HepG2 (cell line): ENCODE measurements at regions not wholly inside any gene's neighbourhood (a gene's known extent, or its start where the extent isn't known, plus 50 kb on each side); places are given as distances from the start of the nearest gene placed in this dataset.

Source experiments
- ATAC-seq: fragments of 200-7000 bp; cut with Tn5 transposase; 3 replicates; pipeline ENCODE4 v1.9.1; 2020; ENCODE audit warnings: mild to moderate bottlenecking, moderate library complexity
- BruUV-seq: library from RNA; stranded (reverse); fragments of 400-500 nt; replicated peaks from 2 replicates; lab custom pipeline; 2021; lab: Mats Ljungman, UMichigan
- CTCF ChIA-PET: fragments of 300-600 bp; formaldehyde crosslinking; extraction: SDS; loops from one replicate; lab custom pipeline; 2021; ENCODE audit warnings: low total read pairs, inconsistent platforms, low intra/inter-chr PET ratio; lab: Yijun Ruan, JAX
- POLR2A ChIA-PET: fragments of 350-600 bp; sonication (Branson Sonifier 250); formaldehyde crosslinking; loops from one replicate; lab custom pipeline; 2020; ENCODE audit warnings: antibody characterized with exemption, inconsistent platforms; lab: Yijun Ruan, JAX
- DNase-seq: peaks from one replicate; pipeline ENCODE4 v3.0.0-alpha.2; 2015; ENCODE audit warnings: low spot score
- FAIRE-seq: peaks from 3 replicates; lab custom pipeline; 2011; peaks lifted over from hg19 to GRCh38; lab: Jason Lieb, UNC
- H2AFZ ChIP-seq: one replicate; pipeline ENCODE4 v1.6.1; 2011; ENCODE audit warnings: low read length, inconsistent platforms
- H3K27ac ChIP-seq: fragments of 300-600 bp; 3 replicates; pipeline ENCODE4 v1.8.0; 2011; ENCODE audit warnings: mixed run types, mild to moderate bottlenecking, mixed read lengths, low read length, inconsistent platforms; ENCODE audit not compliant: insufficient read depth; ENCODE audit errors: extremely low read length
- H3K27me3 ChIP-seq, 2 experiments: fragments of 200-600 bp in 1 of 2; 2 replicates in 1 of 2; 3 replicates in 1 of 2; pipeline versions ENCODE4 v1.6.0 to v1.8.0; 2011; ENCODE audit warnings: low read length in 2 of 2, mild to moderate bottlenecking in 2 of 2, moderate library complexity in 2 of 2, inconsistent platforms in 1 of 2; ENCODE audit not compliant: insufficient read depth in 2 of 2, control insufficient read depth in 1 of 2
- H3K36me3 ChIP-seq, 2 experiments: fragments of 200-600 bp in 1 of 2; replicated peaks in 1 of 2; 2 replicates in 1 of 2; 3 replicates in 1 of 2; pipeline versions ENCODE4 v1.5.1 to v1.8.0; 2011; ENCODE audit warnings: low read length in 2 of 2, inconsistent platforms in 1 of 2; ENCODE audit not compliant: insufficient read depth in 2 of 2, control insufficient read depth in 1 of 2
- H3K4me1 ChIP-seq: 2 replicates; pipeline ENCODE4 v1.5.1; 2012; ENCODE audit warnings: low read length, inconsistent platforms; ENCODE audit not compliant: insufficient read depth
- H3K4me2 ChIP-seq: 2 replicates; pipeline ENCODE4 v1.6.0; 2011; ENCODE audit warnings: low read depth, low read length, inconsistent platforms
- H3K4me3 ChIP-seq, 3 experiments: fragments of 200-600 bp in 1 of 3; sonication (generic), shearing (Covaris generic) in 1 of 3; replicated peaks in 1 of 3; 2 replicates each; pipeline ENCODE4 v1.5.1; 2011 to 2016; ENCODE audit warnings: low read length in 3 of 3, inconsistent platforms in 2 of 3, low read depth in 2 of 3, mild to moderate bottlenecking in 2 of 3, control low read depth in 1 of 3, mixed read lengths in 1 of 3; ENCODE audit not compliant: insufficient read depth in 1 of 3
- H3K79me2 ChIP-seq: one replicate; pipeline ENCODE4 v1.6.1; 2011; ENCODE audit warnings: low read length, inconsistent platforms; ENCODE audit not compliant: insufficient read depth
- H3K9ac ChIP-seq: 2 replicates; pipeline ENCODE4 v1.6.0; 2011; ENCODE audit warnings: mild to moderate bottlenecking, low read depth, low read length, inconsistent platforms; ENCODE audit not compliant: insufficient read depth
- H3K9me3 ChIP-seq: 2 replicates; pipeline ENCODE4 v1.5.1; 2012; ENCODE audit warnings: mild to moderate bottlenecking, low read length
- H4K20me1 ChIP-seq: 2 replicates; pipeline ENCODE4 v1.6.0; 2011; ENCODE audit warnings: inconsistent platforms, mild to moderate bottlenecking, low read length, moderate library complexity; ENCODE audit not compliant: insufficient read depth
- BCL6 ChIP-seq: IDR thresholded peaks from 2 replicates; pipeline ENCODE4 v1.6.1; 2016; ENCODE audit warnings: missing genetic modification reagents, missing compliant biosample characterization
- MATR3 ChIP-seq: sonication (generic); formaldehyde crosslinking; IDR thresholded peaks from 2 replicates; pipeline ENCODE4 v1.4.0; 2020; ENCODE audit warnings: missing genetic modification reagents
- POLR2A ChIP-seq, 2 experiments: IDR thresholded peaks; 2 replicates each; pipeline ENCODE4 v1.6.1; 2011; ENCODE audit warnings: low read depth in 2 of 2, low read length in 2 of 2, mild to moderate bottlenecking in 1 of 2, moderate library complexity in 1 of 2; ENCODE audit not compliant: insufficient read depth in 1 of 2
- RNF219 ChIP-seq: sonication (generic); formaldehyde crosslinking; IDR thresholded peaks from 2 replicates; pipeline ENCODE4 v1.5.0; 2020; ENCODE audit warnings: mild to moderate bottlenecking, missing genetic modification reagents
- WGBS: methylation state at CpG from one replicate; pipeline ENCODE4 v1.1.6; 2017; ENCODE audit warnings: low lambda C conversion rate; 5-methylcytosine and 5-hydroxymethylcytosine counted together
- in situ Hi-C: cut with HindIII; loops from 2 replicates; pipeline ENCODE4 v1.10.0; 2017; ENCODE audit warnings: low pct_unique_long_range_greater_than_20kb; ENCODE audit not compliant: extremely low pct_ligation_motif_present
- intact Hi-C: fragments of 100-400 bp; cut with micrococcal nuclease; formaldehyde crosslinking; loops from one replicate; pipeline ENCODE4 v1.10.0; 2022; ENCODE audit not compliant: unreplicated experiment
- TF ChIP-seq, protein P1 (sequence below): sonication (generic); formaldehyde crosslinking; IDR thresholded peaks from 2 replicates; pipeline ENCODE4 v1.4.0; 2020; ENCODE audit warnings: missing genetic modification reagents
- TF ChIP-seq, protein P2 (sequence below): sonication (generic); formaldehyde crosslinking; IDR thresholded peaks from 2 replicates; pipeline ENCODE4 v1.5.1; 2020; ENCODE audit warnings: mild to moderate bottlenecking, missing genetic modification reagents

GRCh38 chr15:37219211-37219701, 118.9 kb upstream of the MEIS2 start (continued):
- TF ChIP-seq, protein P1, sequence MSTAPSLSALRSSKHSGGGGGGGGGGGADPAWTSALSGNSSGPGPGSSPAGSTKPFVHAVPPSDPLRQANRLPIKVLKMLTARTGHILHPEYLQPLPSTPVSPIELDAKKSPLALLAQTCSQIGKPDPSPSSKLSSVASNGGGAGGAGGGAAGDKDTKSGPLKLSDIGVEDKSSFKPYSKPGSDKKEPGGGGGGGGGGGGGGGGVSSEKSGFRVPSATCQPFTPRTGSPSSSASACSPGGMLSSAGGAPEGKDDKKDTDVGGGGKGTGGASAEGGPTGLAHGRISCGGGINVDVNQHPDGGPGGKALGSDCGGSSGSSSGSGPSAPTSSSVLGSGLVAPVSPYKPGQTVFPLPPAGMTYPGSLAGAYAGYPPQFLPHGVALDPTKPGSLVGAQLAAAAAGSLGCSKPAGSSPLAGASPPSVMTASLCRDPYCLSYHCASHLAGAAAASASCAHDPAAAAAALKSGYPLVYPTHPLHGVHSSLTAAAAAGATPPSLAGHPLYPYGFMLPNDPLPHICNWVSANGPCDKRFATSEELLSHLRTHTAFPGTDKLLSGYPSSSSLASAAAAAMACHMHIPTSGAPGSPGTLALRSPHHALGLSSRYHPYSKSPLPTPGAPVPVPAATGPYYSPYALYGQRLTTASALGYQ (CRISPR knock-in tag): peak; percentile 68; the same call in 1 of the 2 replicates
- TF ChIP-seq MATR3 (CRISPR knock-in tag): no peak
- TF ChIP-seq, protein P2, sequence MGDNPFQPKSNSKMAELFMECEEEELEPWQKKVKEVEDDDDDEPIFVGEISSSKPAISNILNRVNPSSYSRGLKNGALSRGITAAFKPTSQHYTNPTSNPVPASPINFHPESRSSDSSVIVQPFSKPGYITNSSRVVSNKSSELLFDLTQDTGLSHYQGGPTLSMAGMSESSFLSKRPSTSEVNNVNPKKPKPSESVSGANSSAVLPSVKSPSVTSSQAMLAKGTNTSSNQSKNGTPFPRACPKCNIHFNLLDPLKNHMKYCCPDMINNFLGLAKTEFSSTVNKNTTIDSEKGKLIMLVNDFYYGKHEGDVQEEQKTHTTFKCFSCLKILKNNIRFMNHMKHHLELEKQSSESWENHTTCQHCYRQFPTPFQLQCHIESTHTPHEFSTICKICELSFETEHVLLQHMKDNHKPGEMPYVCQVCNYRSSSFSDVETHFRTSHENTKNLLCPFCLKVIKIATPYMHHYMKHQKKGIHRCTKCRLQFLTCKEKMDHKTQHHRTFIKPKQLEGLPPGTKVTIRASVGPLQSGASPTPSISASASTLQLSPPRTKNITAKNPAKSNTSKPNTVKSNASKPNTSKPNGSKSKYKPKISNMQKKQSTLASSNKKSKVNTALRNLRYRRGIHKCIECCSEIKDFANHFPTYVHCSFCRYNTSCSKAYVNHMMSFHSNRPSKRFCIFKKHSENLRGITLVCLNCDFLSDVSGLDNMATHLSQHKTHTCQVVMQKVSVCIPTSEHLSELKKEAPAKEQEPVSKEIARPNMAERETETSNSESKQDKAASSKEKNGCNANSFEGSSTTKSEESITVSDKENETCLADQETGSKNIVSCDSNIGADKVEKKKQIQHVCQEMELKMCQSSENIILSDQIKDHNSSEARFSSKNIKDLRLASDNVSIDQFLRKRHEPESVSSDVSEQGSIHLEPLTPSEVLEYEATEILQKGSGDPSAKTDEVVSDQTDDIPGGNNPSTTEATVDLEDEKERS (CRISPR knock-in tag): no peak
- TF ChIP-seq BCL6 (CRISPR knock-in tag): peak; percentile 55; the same call in 1 of the 2 replicates
- TF ChIP-seq, all 625 proteins: peak for 53

GRCh38 chr15:37220949-37221670, 120.8 kb upstream of the MEIS2 start:
- POLR2A ChIA-PET: no interaction called here
- DNase-seq: no peak
- Histone ChIP-seq H3K36me3 (no peaks in the 10 kb centered on the region), H3K79me2 (no peaks in the 10 kb centered on the region), H3K9me3 (no peaks in the 10 kb centered on the region), H3K9ac (no peak overlapping the region), H3K27ac (no peak overlapping the region), H3K27me3 (no peaks in the 10 kb centered on the region), H2AFZ (no peak overlapping the region), H3K4me2 (no peak overlapping the region), H4K20me1 (no peaks in the 10 kb centered on the region), H3K4me1 (peaks cover 26% of the 10 kb centered on the region), H3K4me3 (no peak overlapping the region)
- CTCF ChIA-PET: no interaction called here
- BruUV-seq: no TSS peak
- FAIRE-seq: no peak
- WGBS: 61% methylated on average over 9 of the region's 9 CpGs
- ATAC-seq: no peak
- in situ Hi-C loops (no loop called here), intact Hi-C loops (no loop called here)
- TF ChIP-seq POLR2A (IDR thresholded peaks at IDR 0.05; ENCODE audit: insufficient read depth in 1 of 2, low read depth in 2 of 2, low read length in 2 of 2) (no peak), RNF219 (no peak)
